HCT116 (cell line): ENCODE measurements at regions not wholly inside any gene's neighbourhood (a gene's known extent, or its start where the extent isn't known, plus 50 kb on each side); places are given as distances from the start of the nearest gene placed in this dataset.

Experiments used
- ATAC-seq: fragments of 200-7000 bp; cut with Tn5 transposase; 2 replicates; pipeline ENCODE4 v1.9.1; 2020; ENCODE audit warnings: mild to moderate bottlenecking, moderate library complexity
- BruUV-seq: library from RNA; stranded (reverse); fragments of 400-500 nt; replicated peaks from 2 replicates; lab custom pipeline; 2021; lab: Mats Ljungman, UMichigan
- CTCF ChIA-PET: fragments of 300-600 bp; sonication (Branson Sonifier 250); formaldehyde crosslinking; loops from one replicate; lab custom pipeline; 2021; ENCODE audit warnings: antibody characterized with exemption; lab: Charles Lee
- POLR2A ChIA-PET: fragments of 300-600, 350-600 bp; sonication (Branson Sonifier 250); formaldehyde crosslinking; loops from one replicate; lab custom pipeline; 2021; ENCODE audit warnings: antibody characterized with exemption; lab: Charles Lee
- RAD21 ChIA-PET, 2 experiments: fragments of 300-600 bp; sonication (Branson Sonifier 250); formaldehyde crosslinking; loops; one replicate each; lab custom pipeline; 2023; ENCODE audit warnings: low total read pairs in 2 of 2; ENCODE audit not compliant: uncharacterized antibody in 2 of 2, unreplicated experiment in 2 of 2, low non-redundant PET in 1 of 2; lab: Charles Lee
- DNase-seq: peaks from one replicate; pipeline ENCODE4 v3.0.0-alpha.2; 2010; ENCODE audit warnings: low read depth, low spot score
- H2AFZ ChIP-seq: fragments of 200-600 bp; shearing (Covaris generic), sonication (generic); 2 replicates; pipeline ENCODE4 v1.6.1; 2017; ENCODE audit warnings: low read depth, mixed run types, mixed read lengths, antibody characterized with exemption, low read length; ENCODE audit not compliant: poor library complexity, severe bottlenecking
- H3K27ac ChIP-seq: 2 replicates; pipeline ENCODE4 v1.5.1; 2012; ENCODE audit warnings: low read depth, low read length
- H3K27me3 ChIP-seq: fragments of 200-600 bp; sonication (generic); 2 replicates; pipeline ENCODE4 v1.6.1; 2016; ENCODE audit warnings: mixed run types, low read length, mixed read lengths; ENCODE audit not compliant: insufficient read depth
- H3K36me3 ChIP-seq, 2 experiments: fragments of 200-500 bp in 1 of 2; fragments of 200-600 bp in 1 of 2; sonication (Bioruptor generic) in 1 of 2; sonication (generic) in 1 of 2; 2 replicates each; pipeline versions ENCODE4 v1.5.1 to v1.6.1; 2014 to 2016; ENCODE audit warnings: low read length in 2 of 2, inconsistent platforms in 1 of 2, mixed read lengths in 1 of 2, mixed run types in 1 of 2; ENCODE audit not compliant: insufficient read depth in 2 of 2, control insufficient read depth in 1 of 2
- H3K4me1 ChIP-seq, 2 experiments: fragments of 200-600 bp in 1 of 2; sonication (generic) in 1 of 2; 2 replicates each; pipeline versions ENCODE4 v1.5.1 to v1.6.1; 2012 to 2017; ENCODE audit warnings: low read length in 2 of 2, inconsistent platforms in 1 of 2, mild to moderate bottlenecking in 1 of 2, mixed read lengths in 1 of 2, mixed run types in 1 of 2, moderate library complexity in 1 of 2; ENCODE audit not compliant: insufficient read depth in 2 of 2, control insufficient read depth in 1 of 2
- H3K4me2 ChIP-seq: fragments of 200-600 bp; sonication (generic); 2 replicates; pipeline ENCODE4 v1.6.1; 2017; ENCODE audit warnings: mixed run types, low read length, mixed read lengths
- H3K4me3 ChIP-seq, 2 experiments: fragments of 200-600 bp in 1 of 2; sonication (generic) in 1 of 2; replicated peaks in 1 of 2; 2 replicates each; pipeline ENCODE4 v1.5.1; 2011 to 2016; ENCODE audit warnings: low read length in 2 of 2, control low read depth in 1 of 2, low read depth in 1 of 2, mild to moderate bottlenecking in 1 of 2, mixed read lengths in 1 of 2, mixed run types in 1 of 2
- H3K79me2 ChIP-seq: fragments of 200-600 bp; sonication (generic); 2 replicates; pipeline ENCODE4 v1.6.1; 2017; ENCODE audit warnings: mild to moderate bottlenecking, mixed run types, low read length, moderate library complexity, mixed read lengths; ENCODE audit not compliant: insufficient read depth
- H3K9ac ChIP-seq: fragments of 200-600 bp; sonication (generic); 2 replicates; pipeline ENCODE4 v1.6.1; 2016; ENCODE audit warnings: low read length, mixed read lengths
- H3K9me2 ChIP-seq: fragments of 200-600 bp; sonication (generic), shearing (Covaris generic); 2 replicates; pipeline ENCODE4 v1.6.1; 2017; ENCODE audit warnings: mixed run types, mild to moderate bottlenecking, moderate library complexity; ENCODE audit not compliant: insufficient read depth
- H3K9me3 ChIP-seq, 2 experiments: fragments of 200-500 bp in 1 of 2; fragments of 200-600 bp in 1 of 2; sonication (Bioruptor generic) in 1 of 2; sonication (generic) in 1 of 2; 2 replicates each; pipeline ENCODE4 v1.6.1; 2014 to 2017; ENCODE audit warnings: low read length in 2 of 2, mixed read lengths in 2 of 2, inconsistent platforms in 1 of 2, low read depth in 1 of 2, mild to moderate bottlenecking in 1 of 2, mixed run types in 1 of 2, moderate library complexity in 1 of 2; ENCODE audit not compliant: control insufficient read depth in 1 of 2, insufficient read depth in 1 of 2
- H4K20me1 ChIP-seq: fragments of 200-600 bp; sonication (generic), shearing (Covaris generic); 2 replicates; pipeline ENCODE4 v1.6.1; 2017; ENCODE audit warnings: mixed run types, mild to moderate bottlenecking, moderate library complexity; ENCODE audit not compliant: insufficient read depth
- CBX3 ChIP-seq: IDR thresholded peaks from 2 replicates; pipeline ENCODE4 v1.6.1; 2012; ENCODE audit warnings: low read depth
- EGR1 ChIP-seq: IDR thresholded peaks from 2 replicates; pipeline ENCODE4 v1.6.1; 2012; ENCODE audit warnings: low read depth
- ELF1 ChIP-seq: IDR thresholded peaks from 2 replicates; pipeline ENCODE4 v1.6.1; 2012; ENCODE audit warnings: low read depth, borderline replicate concordance
- EZH2phosphoT487 ChIP-seq: fragments of 200-600 bp; IDR thresholded peaks from 2 replicates; pipeline ENCODE4 v1.6.1; 2018; ENCODE audit warnings: antibody characterized with exemption, borderline replicate concordance
- POLR2AphosphoS5 ChIP-seq: IDR thresholded peaks from 2 replicates; pipeline ENCODE4 v1.6.1; 2011; ENCODE audit warnings: mild to moderate bottlenecking, low read depth, low read length, moderate library complexity
- RAD21 ChIP-seq: IDR thresholded peaks from 2 replicates; pipeline ENCODE4 v1.6.1; 2012; ENCODE audit warnings: low read depth, mild to moderate bottlenecking
- SIN3A ChIP-seq: IDR thresholded peaks from 2 replicates; pipeline ENCODE4 v1.6.1; 2012; ENCODE audit warnings: low read depth
- YY1 ChIP-seq: IDR thresholded peaks from 2 replicates; pipeline ENCODE4 v1.6.1; 2011; ENCODE audit warnings: low read length, low read depth, moderate library complexity, mild to moderate bottlenecking; ENCODE audit not compliant: insufficient replicate concordance; ENCODE audit errors: extremely low read depth
- ZBTB33 ChIP-seq: IDR thresholded peaks from 2 replicates; pipeline ENCODE4 v1.6.1; 2011; ENCODE audit warnings: mild to moderate bottlenecking, low read length, moderate library complexity; ENCODE audit not compliant: insufficient replicate concordance; ENCODE audit errors: extremely low read depth
- ZFX ChIP-seq: fragments of 450-650 bp; IDR thresholded peaks from 2 replicates; pipeline ENCODE4 v1.6.1; 2017
- intact Hi-C: fragments of 100-400 bp; cut with micrococcal nuclease; formaldehyde crosslinking; loops from 2 replicates; pipeline ENCODE4 v1.10.0; 2022

- TF ChIP-seq ZBTB33 = no peak
These were observed 296.3 kb upstream of the EPHA3 start (continued) for GRCh38 chr3:88811096-88811495.

GRCh38 chr3:88812576-88812975 lies 294.8 kb upstream of the EPHA3 start:
- ATAC-seq = no peak
- Histone ChIP-seq H3K4me3 (no peak overlapping the region), H3K27me3 (no peaks in the 10 kb centered on the region), H3K9me3 (peaks cover 0 to 32% of the 10 kb centered on the region in 2 experiments; a peak in 2 of 4 replicates), H3K4me1 (no peaks in the 10 kb centered on the region), H3K79me2 (no peaks in the 10 kb centered on the region), H4K20me1 (no peaks in the 10 kb centered on the region), H3K9ac (no peak overlapping the region), H3K9me2 (no peaks in the 10 kb centered on the region), H2AFZ (no peak overlapping the region), H3K4me2 (no peak overlapping the region), H3K27ac (no peak overlapping the region), H3K36me3 (no peaks in the 10 kb centered on the region)
- ChIA-PET POLR2A (no interaction called here), CTCF (no interaction called here), RAD21 (no interaction called here)
- no TSS peak for BruUV-seq
- no peak for DNase-seq
- intact Hi-C loops = no loop called here
- TF ChIP-seq RAD21 = no peak
- no peak for TF ChIP-seq ELF1
- no peak for TF ChIP-seq EZH2phosphoT487
- TF ChIP-seq YY1 = no peak
- no peak for TF ChIP-seq ZBTB33
- no peak for TF ChIP-seq EGR1
- no peak for TF ChIP-seq ZFX
- TF ChIP-seq POLR2AphosphoS5 = no peak
- TF ChIP-seq SIN3A = no peak
- no peak for TF ChIP-seq CBX3
